GM12874 (cell line): ENCODE measurements at regions not wholly inside any gene's neighbourhood (a gene's known extent, or its start where the extent isn't known, plus 50 kb on each side); places are given as distances from the start of the nearest gene placed in this dataset.

Experiments
- CTCF ChIP-seq: IDR thresholded peaks from 2 replicates; pipeline ENCODE4 v1.5.1; 2011; ENCODE audit warnings: low read depth, mild to moderate bottlenecking, control low read depth, low read length, moderate library complexity; ENCODE audit not compliant: insufficient read depth

GRCh38 chr9:22508790-22509189, 62.2 kb downstream of the DMRTA1 start:
- no peak for TF ChIP-seq CTCF

GRCh38 chr9:22512495-22512894, 65.9 kb downstream of the DMRTA1 start:
- TF ChIP-seq CTCF: no peak

GRCh38 chr9:22514871-22515270, 68.2 kb downstream of the DMRTA1 start:
- TF ChIP-seq CTCF: no peak

- no peak for TF ChIP-seq CTCF
Observed at GRCh38 chr9:22522206-22522740, 75.6 kb downstream of the DMRTA1 start.

- no peak for TF ChIP-seq CTCF
Observed at GRCh38 chr9:22528485-22528884, 81.9 kb downstream of the DMRTA1 start.

- TF ChIP-seq CTCF: no peak
Observed at GRCh38 chr9:22529426-22530199, 83.0 kb downstream of the DMRTA1 start.

GRCh38 chr9:22535780-22536179, 89.2 kb downstream of the DMRTA1 start:
- TF ChIP-seq CTCF: no peak
